HFF-Myc (cell line): ENCODE measurements at regions not wholly inside any gene's neighbourhood (a gene's known extent, or its start where the extent isn't known, plus 50 kb on each side); places are given as distances from the start of the nearest gene placed in this dataset.

ENCODE experiments used
- DNase-seq: peaks from one replicate; pipeline ENCODE4 v3.0.0-alpha.2; 2011; ENCODE audit warnings: low read depth; ENCODE audit errors: extremely low read depth
- H3K4me3 ChIP-seq: replicated peaks from 2 replicates; pipeline ENCODE4 v1.5.1; 2011; ENCODE audit warnings: low read depth, mild to moderate bottlenecking, control low read depth, low read length
- CTCF ChIP-seq: IDR thresholded peaks from 2 replicates; pipeline ENCODE4 v1.5.1; 2012; ENCODE audit warnings: mild to moderate bottlenecking, low read depth, low read length, control low read depth; ENCODE audit errors: missing control alignments

DNA sequence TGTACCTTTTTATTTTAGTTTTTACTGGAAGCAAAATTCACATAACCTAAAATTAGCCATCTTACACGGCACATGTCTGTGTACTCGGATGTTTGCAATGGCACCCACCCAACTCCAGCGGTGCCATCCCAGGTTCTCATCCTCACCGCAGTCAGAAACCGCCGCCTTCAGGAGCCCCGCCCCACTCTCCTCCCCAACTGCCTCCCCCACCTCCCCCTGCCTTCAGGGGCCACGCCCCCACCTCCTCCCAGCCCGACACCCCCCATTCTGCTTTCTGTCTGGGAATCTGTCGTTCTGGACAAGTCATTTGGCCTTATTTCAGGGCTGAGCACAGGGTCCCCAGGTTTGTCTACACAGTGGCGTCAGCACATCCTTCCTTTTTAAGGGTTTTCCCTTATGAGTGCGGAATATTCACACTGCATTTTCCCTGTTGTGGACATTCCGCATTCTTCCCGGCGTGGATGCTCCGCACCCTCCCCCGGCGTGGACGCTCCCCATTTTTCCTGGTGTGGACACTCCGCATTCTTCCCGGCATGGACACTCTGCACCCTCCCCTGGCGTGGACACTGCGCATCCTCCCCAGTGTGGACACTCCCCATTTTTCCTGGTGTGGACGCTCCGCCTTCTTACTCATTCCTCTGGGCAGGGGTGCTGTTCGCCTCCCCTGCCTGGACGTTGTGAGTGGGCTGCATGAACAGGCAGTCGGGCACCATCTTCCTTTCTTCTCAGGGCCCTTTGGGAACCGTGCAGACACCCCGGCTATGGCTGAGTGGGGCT is 135.4 kb upstream of the NKX1-1 start:
- DNase-seq = no peak
- no peak for TF ChIP-seq CTCF
- H3K4me3 ChIP-seq = no peak overlapping the region

DNA sequence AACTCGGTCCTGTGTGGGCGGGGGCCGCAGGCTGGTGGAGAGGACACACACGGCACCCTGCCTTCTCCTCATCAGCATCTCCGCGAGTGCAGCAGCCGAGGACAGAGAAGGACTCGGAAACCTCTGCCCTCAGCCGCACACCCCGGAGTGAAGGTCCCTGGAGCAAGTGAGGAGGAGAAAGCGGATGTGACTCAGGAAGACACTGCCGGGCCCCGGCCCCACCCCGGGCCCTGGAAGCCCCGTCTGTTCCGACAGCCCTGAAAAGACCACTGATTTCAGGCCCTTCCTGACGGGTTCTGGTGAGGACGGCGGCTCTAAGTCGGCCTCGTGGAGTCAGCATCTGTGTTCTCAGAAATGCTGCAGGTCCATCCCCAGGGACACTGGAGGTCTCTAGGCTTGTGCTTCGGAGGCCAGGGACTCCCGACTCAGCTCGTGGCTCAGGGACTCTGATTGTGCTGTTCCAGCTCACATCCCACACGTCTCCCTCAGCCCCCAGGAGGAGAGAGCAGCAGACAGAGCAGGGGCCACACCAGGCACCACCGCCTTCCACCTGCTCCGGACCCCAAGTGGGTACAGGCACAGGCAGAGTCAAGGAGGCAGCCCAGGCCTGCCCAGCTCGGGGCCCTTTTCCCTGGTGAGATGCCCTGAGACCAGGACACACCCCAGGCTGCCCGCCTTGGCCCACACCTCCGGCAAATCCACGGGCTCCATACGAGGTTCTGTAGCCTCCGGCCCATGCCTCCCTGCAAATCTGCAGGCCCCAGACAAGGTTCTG is 134.5 kb upstream of the NKX1-1 start:
- no peak for TF ChIP-seq CTCF

GRCh38 chr4:1539859-1540600 is 133.8 kb upstream of the NKX1-1 start:
- no peak overlapping the region for H3K4me3 ChIP-seq
- DNase-seq = no peak
- no peak for TF ChIP-seq CTCF

More for the DNA sequence above, 134.5 kb upstream of the NKX1-1 start:
- no peak for DNase-seq
- no peak overlapping the region for H3K4me3 ChIP-seq

GRCh38 chr4:1538941-1539772 is 132.9 kb upstream of the NKX1-1 start:
- no peak for TF ChIP-seq CTCF
- no peak overlapping the region for H3K4me3 ChIP-seq
- no peak for DNase-seq

GRCh38 chr4:1538096-1538410 is 131.8 kb upstream of the NKX1-1 start:
- H3K4me3 ChIP-seq = no peak overlapping the region
- TF ChIP-seq CTCF = no peak
- DNase-seq = no peak

- DNase-seq = no peak
- H3K4me3 ChIP-seq = no peak overlapping the region
- TF ChIP-seq CTCF = no peak
These were observed 131.3 kb upstream of the NKX1-1 start for GRCh38 chr4:1537410-1538095.
